ENCODE measurements at regions not wholly inside any gene's neighbourhood (a gene's known extent, or its start where the extent isn't known, plus 50 kb on each side); places are given as distances from the start of the nearest gene placed in this dataset.

GRCh38 chr10:63829020-63829419 lies 307.8 kb downstream of the REEP3 start:
- no peak for DNase-seq
- no peaks in the 10 kb centered on the region for H3K9me3 ChIP-seq
- intact Hi-C loops (cut with DNase I, micrococcal nuclease) = no loop called here
- no peak overlapping the region for H3K4me3 ChIP-seq
- H3K36me3 ChIP-seq (ENCODE audit: low read depth) = no peaks in the 10 kb centered on the region
- no peaks in the 10 kb centered on the region for H3K4me1 ChIP-seq (ENCODE audit: low read depth)
- TF ChIP-seq, protein P1, sequence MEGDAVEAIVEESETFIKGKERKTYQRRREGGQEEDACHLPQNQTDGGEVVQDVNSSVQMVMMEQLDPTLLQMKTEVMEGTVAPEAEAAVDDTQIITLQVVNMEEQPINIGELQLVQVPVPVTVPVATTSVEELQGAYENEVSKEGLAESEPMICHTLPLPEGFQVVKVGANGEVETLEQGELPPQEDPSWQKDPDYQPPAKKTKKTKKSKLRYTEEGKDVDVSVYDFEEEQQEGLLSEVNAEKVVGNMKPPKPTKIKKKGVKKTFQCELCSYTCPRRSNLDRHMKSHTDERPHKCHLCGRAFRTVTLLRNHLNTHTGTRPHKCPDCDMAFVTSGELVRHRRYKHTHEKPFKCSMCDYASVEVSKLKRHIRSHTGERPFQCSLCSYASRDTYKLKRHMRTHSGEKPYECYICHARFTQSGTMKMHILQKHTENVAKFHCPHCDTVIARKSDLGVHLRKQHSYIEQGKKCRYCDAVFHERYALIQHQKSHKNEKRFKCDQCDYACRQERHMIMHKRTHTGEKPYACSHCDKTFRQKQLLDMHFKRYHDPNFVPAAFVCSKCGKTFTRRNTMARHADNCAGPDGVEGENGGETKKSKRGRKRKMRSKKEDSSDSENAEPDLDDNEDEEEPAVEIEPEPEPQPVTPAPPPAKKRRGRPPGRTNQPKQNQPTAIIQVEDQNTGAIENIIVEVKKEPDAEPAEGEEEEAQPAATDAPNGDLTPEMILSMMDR (IDR thresholded peaks at IDR 0.05) = no peak
- ATAC-seq = no peak

GRCh38 chr10:63829573-63830149 lies 308.5 kb downstream of the REEP3 start:
- no peaks in the 10 kb centered on the region for H3K9me3 ChIP-seq
- intact Hi-C loops (cut with DNase I, micrococcal nuclease) = no loop called here
- TF ChIP-seq, protein P1 (IDR thresholded peaks at IDR 0.05) = no peak
- H3K4me3 ChIP-seq = no peak overlapping the region
- no peak for ATAC-seq
- H3K4me1 ChIP-seq (ENCODE audit: low read depth) = no peaks in the 10 kb centered on the region
- DNase-seq = no peak
- H3K36me3 ChIP-seq (ENCODE audit: low read depth) = no peaks in the 10 kb centered on the region

DNA sequence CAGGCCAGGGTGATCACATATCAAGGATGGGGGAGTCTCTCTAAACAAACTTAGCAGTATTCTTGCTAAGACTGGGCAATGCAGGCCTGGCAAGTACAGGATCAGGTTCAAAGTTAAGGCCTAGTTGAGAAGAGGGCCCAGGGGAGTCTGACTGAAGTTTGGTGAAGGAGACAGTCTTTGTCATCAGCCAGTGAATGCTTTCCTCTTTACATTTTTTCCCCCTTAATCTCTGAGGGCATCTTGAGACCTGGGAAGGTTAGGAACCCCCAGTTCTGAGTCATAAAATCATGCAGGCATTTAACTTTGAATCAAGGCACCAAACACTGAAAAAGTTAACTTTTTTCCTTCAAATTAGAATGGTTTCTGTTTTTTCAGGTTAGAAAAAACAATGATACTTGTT lies 311.5 kb downstream of the REEP3 start:
- Histone ChIP-seq H3K4me3 (no peak overlapping the region), H3K36me3 (ENCODE audit: low read depth) (no peaks in the 10 kb centered on the region), H3K9me3 (no peaks in the 10 kb centered on the region), H3K4me1 (ENCODE audit: low read depth) (no peaks in the 10 kb centered on the region)
- DNase-seq (no peak), ATAC-seq (no peak)
- TF ChIP-seq, protein P1 (IDR thresholded peaks at IDR 0.05) = no peak
- intact Hi-C loops (cut with DNase I, micrococcal nuclease) = no loop called here

DNA sequence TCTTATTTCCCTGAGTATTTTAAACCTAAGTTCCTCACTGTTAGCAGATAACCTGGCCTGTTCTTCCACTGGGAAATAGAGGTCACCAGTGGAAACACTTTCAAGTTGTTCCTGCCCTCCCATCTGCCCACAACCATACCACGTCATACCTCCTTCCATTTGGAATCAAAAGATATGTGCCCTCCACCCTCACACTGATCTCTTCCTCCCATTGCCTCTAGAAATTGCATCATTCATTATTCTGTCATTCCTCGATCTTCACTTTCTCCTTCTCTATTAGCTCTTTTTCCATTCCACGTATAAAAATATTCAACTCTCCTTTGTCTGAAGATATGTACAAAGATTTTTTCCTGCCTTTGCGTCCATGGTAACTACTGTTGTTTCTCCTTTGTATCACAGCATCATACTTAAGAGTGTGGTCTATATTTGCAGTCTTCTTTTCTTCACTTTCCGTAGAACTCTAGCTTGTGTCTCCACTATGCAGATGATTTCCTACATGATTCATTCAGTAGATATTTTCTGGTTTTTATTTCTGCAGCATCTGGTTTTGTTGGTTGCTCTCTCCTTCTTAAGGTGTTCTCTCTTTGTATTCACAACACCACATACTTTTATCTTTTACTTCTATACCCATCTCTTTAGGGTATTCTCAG lies 312.3 kb downstream of the REEP3 start:
- TF ChIP-seq, protein P1 (IDR thresholded peaks at IDR 0.05) = no peak
- no peak overlapping the region for H3K4me3 ChIP-seq
- DNase-seq (no peak), ATAC-seq (no peak)
- no peaks in the 10 kb centered on the region for H3K36me3 ChIP-seq (ENCODE audit: low read depth)
- intact Hi-C loops (cut with DNase I, micrococcal nuclease) = no loop called here
- H3K4me1 ChIP-seq (ENCODE audit: low read depth) = no peaks in the 10 kb centered on the region
- no peaks in the 10 kb centered on the region for H3K9me3 ChIP-seq

- intact Hi-C loops (cut with DNase I, micrococcal nuclease) = no loop called here
- no peak for ATAC-seq
- no peak for DNase-seq
- no peaks in the 10 kb centered on the region for H3K4me1 ChIP-seq (ENCODE audit: low read depth)
- no peaks in the 10 kb centered on the region for H3K9me3 ChIP-seq
- TF ChIP-seq, protein P1 (IDR thresholded peaks at IDR 0.05) = no peak
- no peaks in the 10 kb centered on the region for H3K36me3 ChIP-seq (ENCODE audit: low read depth)
- no peak overlapping the region for H3K4me3 ChIP-seq
Observed at GRCh38 chr10:63836666-63837442, 315.7 kb downstream of the REEP3 start.
